Epithelial cell of prostate (primary cell): ENCODE measurements at regions not wholly inside any gene's neighbourhood (a gene's known extent, or its start where the extent isn't known, plus 50 kb on each side); places are given as distances from the start of the nearest gene placed in this dataset.
"Not testable (repeated sequence)": the region's sequence is repeated elsewhere in the genome, so short reads cannot be mapped to it uniquely, and the experiment has no call there.

Experiments
- DNase-seq: peaks from one replicate; pipeline ENCODE4 v3.0.0-alpha.2; 2011; ENCODE audit warnings: low read depth, low spot score
- H3K27ac ChIP-seq: fragments of 450-650 bp; 2 replicates; pipeline ENCODE4 v1.5.1; 2017; ENCODE audit warnings: mild to moderate bottlenecking

DNA sequence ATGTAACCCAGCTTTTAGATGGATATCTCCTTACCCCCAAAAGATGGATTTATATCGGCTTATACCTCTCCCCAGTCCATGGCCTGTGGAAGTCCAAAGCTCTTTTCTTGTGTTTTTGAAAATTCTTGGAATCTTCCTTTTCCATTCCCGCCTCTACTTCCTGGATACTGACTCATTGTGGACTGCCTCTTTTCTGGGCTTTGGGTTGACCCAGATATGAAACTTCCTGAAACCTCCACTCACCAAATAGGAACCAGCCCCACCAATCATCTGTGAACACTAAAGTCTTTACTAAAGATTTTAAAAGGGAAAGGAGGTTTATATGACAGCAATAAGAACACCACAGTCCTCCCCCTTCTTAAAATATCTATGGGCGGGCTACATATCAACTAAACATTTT, 163.4 kb upstream of the SYN3 start:
- no peak for DNase-seq

GRCh38 chr22:33220476-33221080, 162.4 kb upstream of the SYN3 start:
- DNase-seq, result no peak
- no peak overlapping the region for H3K27ac ChIP-seq

More for the DNA sequence above, 163.4 kb upstream of the SYN3 start:
- H3K27ac ChIP-seq, result no peak overlapping the region

GRCh38 chr22:33219648-33220384, 161.6 kb upstream of the SYN3 start:
- no peak for DNase-seq
- no peak overlapping the region for H3K27ac ChIP-seq

DNA sequence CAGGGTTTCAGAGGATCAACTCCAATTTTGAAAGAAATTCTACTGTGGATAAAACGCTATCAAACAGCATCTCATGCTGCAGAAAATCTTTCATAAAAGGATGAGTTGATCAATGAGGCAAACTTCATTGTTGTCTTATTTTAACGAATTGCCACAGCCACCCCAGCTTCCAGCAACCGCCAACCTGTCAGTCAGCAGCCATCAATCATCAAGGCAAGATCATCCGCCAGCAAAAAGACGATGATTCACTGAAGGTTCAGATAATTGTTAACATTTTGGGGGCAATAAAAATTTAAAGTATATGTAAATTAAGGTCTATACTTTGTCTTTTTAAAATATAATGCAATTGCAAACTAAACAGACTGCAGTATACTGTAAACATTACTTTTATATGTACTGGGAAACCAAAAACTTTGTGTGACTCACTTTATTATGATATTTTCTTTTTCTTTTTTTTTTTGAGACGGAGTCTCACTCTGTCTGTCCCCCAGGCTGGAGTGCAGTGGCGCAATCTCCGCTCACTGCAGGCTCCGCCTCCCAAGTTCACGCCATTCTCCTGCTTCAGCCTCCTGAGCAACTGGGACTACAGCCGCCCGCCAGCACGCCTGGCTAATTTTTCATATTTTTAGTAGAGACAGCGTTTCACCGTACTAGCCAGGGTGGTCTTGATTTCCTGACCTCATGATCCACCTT, 155.3 kb upstream of the SYN3 start:
- DNase-seq, result no peak
- no peak overlapping the region for H3K27ac ChIP-seq

GRCh38 chr22:33209930-33210784, 152.0 kb upstream of the SYN3 start:
- DNase-seq, result no peak
- no peak overlapping the region for H3K27ac ChIP-seq

DNA sequence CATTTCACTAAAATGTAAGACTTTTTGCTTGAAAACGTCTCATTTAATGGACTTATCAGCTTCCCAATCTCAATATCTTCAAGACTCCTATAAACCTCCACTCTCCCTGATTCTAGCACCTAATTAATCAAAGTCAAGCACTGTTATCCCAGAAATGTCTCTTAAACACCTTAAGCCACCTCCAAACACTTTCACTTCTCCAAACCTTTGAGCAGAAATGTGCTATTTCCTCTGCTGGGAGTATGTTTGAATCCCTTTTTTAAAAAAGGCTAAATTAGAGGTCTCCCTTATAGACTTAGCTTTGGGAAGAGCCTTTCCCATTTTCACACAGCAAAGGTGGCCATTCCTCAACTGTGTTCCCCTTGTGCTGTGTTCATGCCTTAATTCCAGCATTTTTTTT, 146.2 kb upstream of the SYN3 start:
- DNase-seq, result no peak
- no peak overlapping the region for H3K27ac ChIP-seq

- DNase-seq, result no peak
Observed at GRCh38 chr22:33202455-33202854, 144.3 kb upstream of the SYN3 start.

GRCh38 chr22:33194529-33195077, 136.4 kb upstream of the SYN3 start:
- no peak overlapping the region for H3K27ac ChIP-seq
- no peak for DNase-seq

More at GRCh38 chr22:33202455-33202854, 144.3 kb upstream of the SYN3 start:
- H3K27ac ChIP-seq, result no peak overlapping the region

DNA sequence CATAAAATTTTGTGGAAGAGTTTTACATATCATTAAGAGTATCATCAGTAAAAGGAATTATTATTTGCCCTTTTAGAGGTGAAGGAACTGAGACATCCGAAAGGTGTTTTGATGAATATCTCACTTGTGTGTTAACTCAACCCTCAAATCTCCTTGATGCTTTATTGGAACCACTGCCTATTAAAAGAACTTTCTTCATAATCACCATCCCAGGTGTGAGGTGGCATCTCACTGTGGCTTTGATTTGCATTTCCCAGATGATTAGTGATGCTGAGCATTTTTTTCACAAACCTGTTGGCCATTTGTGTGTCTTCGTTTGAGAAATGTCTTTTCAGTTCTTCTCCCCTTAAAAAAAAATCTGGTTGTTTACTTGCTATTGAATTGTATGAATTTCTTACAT, 134.0 kb upstream of the SYN3 start:
- no peak overlapping the region for H3K27ac ChIP-seq

GRCh38 chr22:33188326-33188725, 130.1 kb upstream of the SYN3 start:
- DNase-seq, result no peak
- H3K27ac ChIP-seq, result no peak overlapping the region

More for the DNA sequence above, 134.0 kb upstream of the SYN3 start:
- DNase-seq, result no peak

GRCh38 chr22:33186816-33187215, 128.6 kb upstream of the SYN3 start:
- no peak for DNase-seq
- no peak overlapping the region for H3K27ac ChIP-seq

GRCh38 chr22:33180356-33180755, 122.2 kb upstream of the SYN3 start:
- no peak overlapping the region for H3K27ac ChIP-seq
- DNase-seq, result no peak

DNA sequence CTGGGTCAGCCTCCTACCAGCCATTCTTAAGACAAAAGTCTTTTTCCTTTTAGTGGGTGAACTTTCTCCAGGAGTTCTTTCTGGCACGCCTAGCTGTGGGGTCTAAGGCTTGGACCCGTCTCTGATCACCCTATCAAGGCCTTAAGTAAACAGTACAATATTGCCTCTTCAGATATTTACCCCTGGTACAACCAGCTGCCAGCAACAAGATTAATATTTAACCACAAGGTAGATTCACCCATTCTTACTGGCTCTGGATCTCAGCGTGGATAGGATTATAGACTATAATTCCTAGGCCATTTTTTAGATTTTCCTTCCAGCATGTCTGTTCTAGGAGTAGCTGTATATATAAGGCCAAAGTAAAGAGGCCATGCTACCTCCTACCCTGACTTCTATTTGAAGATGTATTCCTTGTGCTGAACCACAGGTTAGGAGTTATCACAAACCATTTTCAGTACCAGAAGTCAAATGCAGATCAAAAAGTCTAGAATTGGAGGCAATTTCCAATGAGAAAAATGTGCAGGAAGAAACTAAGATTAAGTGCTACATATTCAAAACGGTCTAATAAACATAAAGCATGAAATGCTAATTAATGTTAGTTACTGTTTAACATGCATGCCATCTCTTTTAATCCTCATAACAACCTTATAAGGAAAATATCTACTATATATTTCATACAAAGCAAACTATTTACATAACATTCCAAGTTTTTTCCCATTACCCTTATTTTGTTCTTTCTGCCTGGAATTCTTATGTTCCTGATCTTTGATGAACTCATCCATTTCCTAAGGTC, 110.0 kb upstream of the SYN3 start:
- no peak for DNase-seq
- no peak overlapping the region for H3K27ac ChIP-seq

DNA sequence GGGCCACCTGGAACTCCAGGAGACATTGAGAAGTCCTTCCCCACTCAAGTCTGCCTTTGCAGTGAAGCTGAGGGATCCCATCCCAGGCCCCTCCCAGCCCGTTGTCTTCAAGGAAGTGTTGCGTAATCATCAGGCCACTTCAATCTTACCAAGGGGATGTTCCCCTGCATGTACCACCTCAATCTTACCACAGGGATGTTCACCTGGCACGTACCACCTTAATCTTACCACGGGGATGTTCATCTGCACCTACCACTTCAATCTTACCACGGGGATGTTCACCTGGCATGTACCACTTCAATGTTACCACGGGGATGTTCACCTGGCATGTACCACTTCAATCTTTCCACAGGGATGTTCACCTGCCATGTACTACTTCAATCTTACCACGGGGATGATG, 108.0 kb upstream of the SYN3 start:
- DNase-seq, result no peak
- H3K27ac ChIP-seq, result no peak overlapping the region

DNA sequence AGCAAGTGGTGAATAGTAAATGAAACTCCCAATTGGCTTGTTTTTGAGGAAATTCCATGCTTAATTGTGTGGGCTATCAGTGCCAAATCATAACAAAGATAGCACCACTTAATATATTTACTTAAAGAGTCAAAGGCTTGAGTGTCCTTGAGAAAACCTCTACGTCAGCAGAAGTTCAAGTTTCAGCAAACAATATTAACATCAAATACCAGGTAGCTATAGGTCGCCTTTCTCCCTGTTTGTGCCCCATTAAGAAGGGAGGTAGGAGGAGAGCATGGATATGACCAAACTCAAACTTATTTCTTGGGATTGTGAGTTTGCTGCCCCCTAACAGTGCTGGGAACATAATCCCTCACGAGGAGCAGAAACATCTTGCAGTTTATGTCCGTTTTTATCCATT, 105.6 kb upstream of the SYN3 start:
- H3K27ac ChIP-seq, result no peak overlapping the region
- no peak for DNase-seq

- H3K27ac ChIP-seq, result no peak overlapping the region
- DNase-seq, result no peak
Observed at GRCh38 chr22:33162196-33162595, 104.0 kb upstream of the SYN3 start.

- no peak for DNase-seq
- no peak overlapping the region for H3K27ac ChIP-seq
Observed at GRCh38 chr22:33160525-33160924, 102.3 kb upstream of the SYN3 start.

GRCh38 chr22:33154967-33155366, 96.8 kb upstream of the SYN3 start:
- DNase-seq, H3K27ac ChIP-seq: not testable (repeated sequence)

GRCh38 chr22:33149611-33150010, 91.4 kb upstream of the SYN3 start:
- DNase-seq, result no peak

More at GRCh38 chr22:33149611-33150010, 91.4 kb upstream of the SYN3 start:
- H3K27ac ChIP-seq, result no peak overlapping the region
